H1 (cell line): ENCODE measurements at regions not wholly inside any gene's neighbourhood (a gene's known extent, or its start where the extent isn't known, plus 50 kb on each side); places are given as distances from the start of the nearest gene placed in this dataset.

ENCODE experiments used
- ASH2L ChIP-seq: fragments of 200-600, 300-600 bp; sonication (generic); IDR thresholded peaks from one replicate; pipeline ENCODE4 v1.7.1; 2017; ENCODE audit warnings: low read length
- ZNF274 ChIP-seq: IDR thresholded peaks from 2 replicates; pipeline ENCODE4 v1.7.0; 2012; ENCODE audit warnings: low read length, borderline replicate concordance; ENCODE audit errors: extremely low read depth
- TF ChIP-seq, protein P1 (sequence below): fragments of 300-600 bp; sonication (generic); IDR thresholded peaks from 2 replicates; pipeline ENCODE4 v1.7.1; 2012; ENCODE audit warnings: low read length, moderate library complexity, mild to moderate bottlenecking, inconsistent platforms; ENCODE audit not compliant: insufficient replicate concordance

DNA sequence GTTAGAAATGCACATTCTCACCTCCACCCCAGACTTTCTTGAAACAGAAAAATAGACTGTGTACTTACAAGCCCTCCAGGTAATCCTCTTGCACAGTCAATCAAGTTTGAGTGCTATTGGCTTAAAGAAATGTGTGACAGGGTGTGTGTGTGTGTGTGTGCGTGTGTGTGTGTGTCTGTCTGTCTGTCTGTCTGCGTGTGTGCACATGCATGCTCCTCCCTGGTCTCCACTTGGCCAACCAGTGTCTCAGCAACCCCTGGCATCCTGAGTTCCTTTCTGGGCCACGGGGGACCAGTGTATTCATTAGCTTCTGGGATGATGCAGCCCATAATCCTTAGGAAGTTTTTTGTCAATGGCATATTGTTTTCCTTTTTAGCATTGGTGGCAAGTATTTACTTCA lies 128.8 kb upstream of the IL12A start (continued):
- TF ChIP-seq, protein P1, sequence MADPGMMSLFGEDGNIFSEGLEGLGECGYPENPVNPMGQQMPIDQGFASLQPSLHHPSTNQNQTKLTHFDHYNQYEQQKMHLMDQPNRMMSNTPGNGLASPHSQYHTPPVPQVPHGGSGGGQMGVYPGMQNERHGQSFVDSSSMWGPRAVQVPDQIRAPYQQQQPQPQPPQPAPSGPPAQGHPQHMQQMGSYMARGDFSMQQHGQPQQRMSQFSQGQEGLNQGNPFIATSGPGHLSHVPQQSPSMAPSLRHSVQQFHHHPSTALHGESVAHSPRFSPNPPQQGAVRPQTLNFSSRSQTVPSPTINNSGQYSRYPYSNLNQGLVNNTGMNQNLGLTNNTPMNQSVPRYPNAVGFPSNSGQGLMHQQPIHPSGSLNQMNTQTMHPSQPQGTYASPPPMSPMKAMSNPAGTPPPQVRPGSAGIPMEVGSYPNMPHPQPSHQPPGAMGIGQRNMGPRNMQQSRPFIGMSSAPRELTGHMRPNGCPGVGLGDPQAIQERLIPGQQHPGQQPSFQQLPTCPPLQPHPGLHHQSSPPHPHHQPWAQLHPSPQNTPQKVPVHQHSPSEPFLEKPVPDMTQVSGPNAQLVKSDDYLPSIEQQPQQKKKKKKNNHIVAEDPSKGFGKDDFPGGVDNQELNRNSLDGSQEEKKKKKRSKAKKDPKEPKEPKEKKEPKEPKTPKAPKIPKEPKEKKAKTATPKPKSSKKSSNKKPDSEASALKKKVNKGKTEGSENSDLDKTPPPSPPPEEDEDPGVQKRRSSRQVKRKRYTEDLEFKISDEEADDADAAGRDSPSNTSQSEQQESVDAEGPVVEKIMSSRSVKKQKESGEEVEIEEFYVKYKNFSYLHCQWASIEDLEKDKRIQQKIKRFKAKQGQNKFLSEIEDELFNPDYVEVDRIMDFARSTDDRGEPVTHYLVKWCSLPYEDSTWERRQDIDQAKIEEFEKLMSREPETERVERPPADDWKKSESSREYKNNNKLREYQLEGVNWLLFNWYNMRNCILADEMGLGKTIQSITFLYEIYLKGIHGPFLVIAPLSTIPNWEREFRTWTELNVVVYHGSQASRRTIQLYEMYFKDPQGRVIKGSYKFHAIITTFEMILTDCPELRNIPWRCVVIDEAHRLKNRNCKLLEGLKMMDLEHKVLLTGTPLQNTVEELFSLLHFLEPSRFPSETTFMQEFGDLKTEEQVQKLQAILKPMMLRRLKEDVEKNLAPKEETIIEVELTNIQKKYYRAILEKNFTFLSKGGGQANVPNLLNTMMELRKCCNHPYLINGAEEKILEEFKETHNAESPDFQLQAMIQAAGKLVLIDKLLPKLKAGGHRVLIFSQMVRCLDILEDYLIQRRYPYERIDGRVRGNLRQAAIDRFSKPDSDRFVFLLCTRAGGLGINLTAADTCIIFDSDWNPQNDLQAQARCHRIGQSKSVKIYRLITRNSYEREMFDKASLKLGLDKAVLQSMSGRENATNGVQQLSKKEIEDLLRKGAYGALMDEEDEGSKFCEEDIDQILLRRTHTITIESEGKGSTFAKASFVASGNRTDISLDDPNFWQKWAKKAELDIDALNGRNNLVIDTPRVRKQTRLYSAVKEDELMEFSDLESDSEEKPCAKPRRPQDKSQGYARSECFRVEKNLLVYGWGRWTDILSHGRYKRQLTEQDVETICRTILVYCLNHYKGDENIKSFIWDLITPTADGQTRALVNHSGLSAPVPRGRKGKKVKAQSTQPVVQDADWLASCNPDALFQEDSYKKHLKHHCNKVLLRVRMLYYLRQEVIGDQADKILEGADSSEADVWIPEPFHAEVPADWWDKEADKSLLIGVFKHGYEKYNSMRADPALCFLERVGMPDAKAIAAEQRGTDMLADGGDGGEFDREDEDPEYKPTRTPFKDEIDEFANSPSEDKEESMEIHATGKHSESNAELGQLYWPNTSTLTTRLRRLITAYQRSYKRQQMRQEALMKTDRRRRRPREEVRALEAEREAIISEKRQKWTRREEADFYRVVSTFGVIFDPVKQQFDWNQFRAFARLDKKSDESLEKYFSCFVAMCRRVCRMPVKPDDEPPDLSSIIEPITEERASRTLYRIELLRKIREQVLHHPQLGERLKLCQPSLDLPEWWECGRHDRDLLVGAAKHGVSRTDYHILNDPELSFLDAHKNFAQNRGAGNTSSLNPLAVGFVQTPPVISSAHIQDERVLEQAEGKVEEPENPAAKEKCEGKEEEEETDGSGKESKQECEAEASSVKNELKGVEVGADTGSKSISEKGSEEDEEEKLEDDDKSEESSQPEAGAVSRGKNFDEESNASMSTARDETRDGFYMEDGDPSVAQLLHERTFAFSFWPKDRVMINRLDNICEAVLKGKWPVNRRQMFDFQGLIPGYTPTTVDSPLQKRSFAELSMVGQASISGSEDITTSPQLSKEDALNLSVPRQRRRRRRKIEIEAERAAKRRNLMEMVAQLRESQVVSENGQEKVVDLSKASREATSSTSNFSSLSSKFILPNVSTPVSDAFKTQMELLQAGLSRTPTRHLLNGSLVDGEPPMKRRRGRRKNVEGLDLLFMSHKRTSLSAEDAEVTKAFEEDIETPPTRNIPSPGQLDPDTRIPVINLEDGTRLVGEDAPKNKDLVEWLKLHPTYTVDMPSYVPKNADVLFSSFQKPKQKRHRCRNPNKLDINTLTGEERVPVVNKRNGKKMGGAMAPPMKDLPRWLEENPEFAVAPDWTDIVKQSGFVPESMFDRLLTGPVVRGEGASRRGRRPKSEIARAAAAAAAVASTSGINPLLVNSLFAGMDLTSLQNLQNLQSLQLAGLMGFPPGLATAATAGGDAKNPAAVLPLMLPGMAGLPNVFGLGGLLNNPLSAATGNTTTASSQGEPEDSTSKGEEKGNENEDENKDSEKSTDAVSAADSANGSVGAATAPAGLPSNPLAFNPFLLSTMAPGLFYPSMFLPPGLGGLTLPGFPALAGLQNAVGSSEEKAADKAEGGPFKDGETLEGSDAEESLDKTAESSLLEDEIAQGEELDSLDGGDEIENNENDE: no peak
- TF ChIP-seq ASH2L (no peak), ZNF274 (no peak)
